ENCODE measurements at regions not wholly inside any gene's neighbourhood (a gene's known extent, or its start where the extent isn't known, plus 50 kb on each side); places are given as distances from the start of the nearest gene placed in this dataset.

- H3K27me3 ChIP-seq (replicated peaks; ENCODE audit: control insufficient read depth, insufficient read depth, low read length), result no peaks in the 10 kb centered on the region; the same call in none of the 2 replicates
Observed at GRCh38 chr11:116535994-116536393, 236.8 kb downstream of the BUD13 start.

GRCh38 chr11:116535120-116535519 is 237.7 kb downstream of the BUD13 start:
- no peaks in the 10 kb centered on the region for H3K36me3 ChIP-seq (ENCODE audit: control insufficient read depth, insufficient read depth, low read length)
- H3K4me3 ChIP-seq (replicated peaks; ENCODE audit: low read depth, low read length), result no peak overlapping the region
- H3K27me3 ChIP-seq (replicated peaks; ENCODE audit: control insufficient read depth, insufficient read depth, low read length), result no peaks in the 10 kb centered on the region; the same call in none of the 2 replicates
- TF ChIP-seq CTCF (IDR thresholded peaks at IDR 0.05; ENCODE audit: insufficient read depth, low read length, poor library complexity, severe bottlenecking), result no peak
- DNase-seq (ENCODE audit: extremely low read depth, insufficient read length), result no peak

More at GRCh38 chr11:116535994-116536393, 236.8 kb downstream of the BUD13 start:
- Histone ChIP-seq H3K4me3 (replicated peaks; ENCODE audit: low read depth, low read length) (no peak overlapping the region), H3K36me3 (ENCODE audit: control insufficient read depth, insufficient read depth, low read length) (no peaks in the 10 kb centered on the region)
- DNase-seq (ENCODE audit: extremely low read depth, insufficient read length), result no peak
- TF ChIP-seq CTCF (IDR thresholded peaks at IDR 0.05; ENCODE audit: insufficient read depth, low read length, poor library complexity, severe bottlenecking), result no peak

GRCh38 chr11:116534270-116534975 is 238.4 kb downstream of the BUD13 start:
- no peaks in the 10 kb centered on the region for H3K36me3 ChIP-seq (ENCODE audit: control insufficient read depth, insufficient read depth, low read length)
- H3K27me3 ChIP-seq (replicated peaks; ENCODE audit: control insufficient read depth, insufficient read depth, low read length), result no peaks in the 10 kb centered on the region; the same call in none of the 2 replicates
- no peak for TF ChIP-seq CTCF (IDR thresholded peaks at IDR 0.05; ENCODE audit: insufficient read depth, low read length, poor library complexity, severe bottlenecking)
- no peak for DNase-seq (ENCODE audit: extremely low read depth, insufficient read length)
- H3K4me3 ChIP-seq (replicated peaks; ENCODE audit: low read depth, low read length), result no peak overlapping the region

- TF ChIP-seq CTCF (IDR thresholded peaks at IDR 0.05; ENCODE audit: insufficient read depth, low read length, poor library complexity, severe bottlenecking), result peak; percentile 13
- Histone ChIP-seq H3K4me3 (replicated peaks; ENCODE audit: low read depth, low read length) (no peak overlapping the region), H3K36me3 (ENCODE audit: control insufficient read depth, insufficient read depth, low read length) (no peaks in the 10 kb centered on the region), H3K27me3 (replicated peaks; ENCODE audit: control insufficient read depth, insufficient read depth, low read length) (no peaks in the 10 kb centered on the region; the same call in none of the 2 replicates)
- no peak for DNase-seq (ENCODE audit: extremely low read depth, insufficient read length)
Observed at GRCh38 chr11:116533186-116533825, 239.5 kb downstream of the BUD13 start.

GRCh38 chr11:116532066-116532465 is 240.7 kb downstream of the BUD13 start:
- DNase-seq (ENCODE audit: extremely low read depth, insufficient read length), result no peak
- H3K4me3 ChIP-seq (replicated peaks; ENCODE audit: low read depth, low read length), result no peak overlapping the region
- no peak for TF ChIP-seq CTCF (IDR thresholded peaks at IDR 0.05; ENCODE audit: insufficient read depth, low read length, poor library complexity, severe bottlenecking)
- no peaks in the 10 kb centered on the region; the same call in none of the 2 replicates for H3K27me3 ChIP-seq (replicated peaks; ENCODE audit: control insufficient read depth, insufficient read depth, low read length)
- H3K36me3 ChIP-seq (ENCODE audit: control insufficient read depth, insufficient read depth, low read length), result no peaks in the 10 kb centered on the region
